ENCODE measurements at regions not wholly inside any gene's neighbourhood (a gene's known extent, or its start where the extent isn't known, plus 50 kb on each side); places are given as distances from the start of the nearest gene placed in this dataset.

DNA sequence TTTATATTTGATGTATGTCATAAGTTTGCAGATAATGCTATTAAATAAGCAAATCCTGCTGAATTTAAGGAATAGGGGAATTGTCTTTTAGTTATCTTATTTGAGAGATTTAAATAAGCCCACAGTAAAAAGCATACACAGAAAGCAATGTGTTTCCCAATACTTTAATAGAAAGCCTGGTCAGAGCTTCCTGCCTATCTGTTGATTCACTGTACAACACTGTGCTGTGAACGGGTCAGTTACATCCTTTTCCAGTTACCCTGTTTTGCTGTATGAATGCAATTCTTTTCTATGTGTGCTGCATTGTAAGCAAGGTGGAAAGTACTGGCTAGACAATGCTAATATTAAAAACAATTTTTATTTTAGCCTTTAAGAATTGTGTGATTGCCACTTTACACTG is 81.2 kb downstream of the ANKRD7 start (continued):
- TF ChIP-seq EZH2 (IDR thresholded peaks at IDR 0.05; ENCODE audit: low read depth, unreplicated experiment), result no peak

DNA sequence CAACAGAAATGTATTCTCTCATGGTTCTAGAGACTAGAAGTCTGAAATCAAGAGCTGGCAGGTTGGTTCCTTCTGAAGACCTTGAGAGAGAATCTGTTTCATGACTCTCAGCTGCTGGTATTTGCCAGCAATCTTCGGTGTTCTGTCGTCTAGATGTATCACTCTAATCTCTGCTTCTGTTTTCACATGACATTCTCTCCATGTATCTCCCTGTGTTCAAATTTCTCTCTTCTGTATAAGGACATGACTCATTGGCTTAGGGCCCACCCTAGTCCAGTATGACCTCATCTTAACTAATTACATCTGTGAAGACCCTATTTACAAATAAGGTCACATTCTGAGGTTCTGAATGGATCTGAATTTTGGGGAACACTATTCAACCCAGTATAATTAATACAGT is 82.3 kb downstream of the ANKRD7 start:
- DNase-seq (ENCODE audit: low spot score), result no peak
- no peak overlapping the region for H2AFZ ChIP-seq
- peaks cover 2% of the 10 kb centered on the region; the same call in 2 of the 3 replicates for H3K4me1 Mint-ChIP-seq
- peaks cover 4% of the 10 kb centered on the region for H3K27me3 Mint-ChIP-seq (ENCODE audit: insufficient read depth, low read depth, poor library complexity)
- H3K79me2 ChIP-seq (replicated peaks; ENCODE audit: insufficient read depth), result no peaks in the 10 kb centered on the region
- peaks cover 3% of the 10 kb centered on the region; the same call in 1 of the 2 replicates for H3K4me1 ChIP-seq (ENCODE audit: insufficient read depth)
- H3K4me3 ChIP-seq, result no peak overlapping the region
- H3K27ac Mint-ChIP-seq, result no peak overlapping the region
- TF ChIP-seq NANOG (IDR thresholded peaks at IDR 0.05; ENCODE audit: borderline replicate concordance) (no peak), EZH2phosphoT487 (IDR thresholded peaks at IDR 0.05; ENCODE audit: unreplicated experiment) (no peak), JUNB (IDR thresholded peaks at IDR 0.05; ENCODE audit: unreplicated experiment) (no peak), STAT1 (IDR thresholded peaks at IDR 0.05; ENCODE audit: unreplicated experiment) (no peak), EZH2 (IDR thresholded peaks at IDR 0.05; ENCODE audit: low read depth, unreplicated experiment) (no peak)
- TF ChIP-seq, protein P1, sequence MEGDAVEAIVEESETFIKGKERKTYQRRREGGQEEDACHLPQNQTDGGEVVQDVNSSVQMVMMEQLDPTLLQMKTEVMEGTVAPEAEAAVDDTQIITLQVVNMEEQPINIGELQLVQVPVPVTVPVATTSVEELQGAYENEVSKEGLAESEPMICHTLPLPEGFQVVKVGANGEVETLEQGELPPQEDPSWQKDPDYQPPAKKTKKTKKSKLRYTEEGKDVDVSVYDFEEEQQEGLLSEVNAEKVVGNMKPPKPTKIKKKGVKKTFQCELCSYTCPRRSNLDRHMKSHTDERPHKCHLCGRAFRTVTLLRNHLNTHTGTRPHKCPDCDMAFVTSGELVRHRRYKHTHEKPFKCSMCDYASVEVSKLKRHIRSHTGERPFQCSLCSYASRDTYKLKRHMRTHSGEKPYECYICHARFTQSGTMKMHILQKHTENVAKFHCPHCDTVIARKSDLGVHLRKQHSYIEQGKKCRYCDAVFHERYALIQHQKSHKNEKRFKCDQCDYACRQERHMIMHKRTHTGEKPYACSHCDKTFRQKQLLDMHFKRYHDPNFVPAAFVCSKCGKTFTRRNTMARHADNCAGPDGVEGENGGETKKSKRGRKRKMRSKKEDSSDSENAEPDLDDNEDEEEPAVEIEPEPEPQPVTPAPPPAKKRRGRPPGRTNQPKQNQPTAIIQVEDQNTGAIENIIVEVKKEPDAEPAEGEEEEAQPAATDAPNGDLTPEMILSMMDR (conservative IDR thresholded peaks at IDR 0.05; ENCODE audit: low read depth in 2 of 2), result no peak
- TF ChIP-seq, protein P2, sequence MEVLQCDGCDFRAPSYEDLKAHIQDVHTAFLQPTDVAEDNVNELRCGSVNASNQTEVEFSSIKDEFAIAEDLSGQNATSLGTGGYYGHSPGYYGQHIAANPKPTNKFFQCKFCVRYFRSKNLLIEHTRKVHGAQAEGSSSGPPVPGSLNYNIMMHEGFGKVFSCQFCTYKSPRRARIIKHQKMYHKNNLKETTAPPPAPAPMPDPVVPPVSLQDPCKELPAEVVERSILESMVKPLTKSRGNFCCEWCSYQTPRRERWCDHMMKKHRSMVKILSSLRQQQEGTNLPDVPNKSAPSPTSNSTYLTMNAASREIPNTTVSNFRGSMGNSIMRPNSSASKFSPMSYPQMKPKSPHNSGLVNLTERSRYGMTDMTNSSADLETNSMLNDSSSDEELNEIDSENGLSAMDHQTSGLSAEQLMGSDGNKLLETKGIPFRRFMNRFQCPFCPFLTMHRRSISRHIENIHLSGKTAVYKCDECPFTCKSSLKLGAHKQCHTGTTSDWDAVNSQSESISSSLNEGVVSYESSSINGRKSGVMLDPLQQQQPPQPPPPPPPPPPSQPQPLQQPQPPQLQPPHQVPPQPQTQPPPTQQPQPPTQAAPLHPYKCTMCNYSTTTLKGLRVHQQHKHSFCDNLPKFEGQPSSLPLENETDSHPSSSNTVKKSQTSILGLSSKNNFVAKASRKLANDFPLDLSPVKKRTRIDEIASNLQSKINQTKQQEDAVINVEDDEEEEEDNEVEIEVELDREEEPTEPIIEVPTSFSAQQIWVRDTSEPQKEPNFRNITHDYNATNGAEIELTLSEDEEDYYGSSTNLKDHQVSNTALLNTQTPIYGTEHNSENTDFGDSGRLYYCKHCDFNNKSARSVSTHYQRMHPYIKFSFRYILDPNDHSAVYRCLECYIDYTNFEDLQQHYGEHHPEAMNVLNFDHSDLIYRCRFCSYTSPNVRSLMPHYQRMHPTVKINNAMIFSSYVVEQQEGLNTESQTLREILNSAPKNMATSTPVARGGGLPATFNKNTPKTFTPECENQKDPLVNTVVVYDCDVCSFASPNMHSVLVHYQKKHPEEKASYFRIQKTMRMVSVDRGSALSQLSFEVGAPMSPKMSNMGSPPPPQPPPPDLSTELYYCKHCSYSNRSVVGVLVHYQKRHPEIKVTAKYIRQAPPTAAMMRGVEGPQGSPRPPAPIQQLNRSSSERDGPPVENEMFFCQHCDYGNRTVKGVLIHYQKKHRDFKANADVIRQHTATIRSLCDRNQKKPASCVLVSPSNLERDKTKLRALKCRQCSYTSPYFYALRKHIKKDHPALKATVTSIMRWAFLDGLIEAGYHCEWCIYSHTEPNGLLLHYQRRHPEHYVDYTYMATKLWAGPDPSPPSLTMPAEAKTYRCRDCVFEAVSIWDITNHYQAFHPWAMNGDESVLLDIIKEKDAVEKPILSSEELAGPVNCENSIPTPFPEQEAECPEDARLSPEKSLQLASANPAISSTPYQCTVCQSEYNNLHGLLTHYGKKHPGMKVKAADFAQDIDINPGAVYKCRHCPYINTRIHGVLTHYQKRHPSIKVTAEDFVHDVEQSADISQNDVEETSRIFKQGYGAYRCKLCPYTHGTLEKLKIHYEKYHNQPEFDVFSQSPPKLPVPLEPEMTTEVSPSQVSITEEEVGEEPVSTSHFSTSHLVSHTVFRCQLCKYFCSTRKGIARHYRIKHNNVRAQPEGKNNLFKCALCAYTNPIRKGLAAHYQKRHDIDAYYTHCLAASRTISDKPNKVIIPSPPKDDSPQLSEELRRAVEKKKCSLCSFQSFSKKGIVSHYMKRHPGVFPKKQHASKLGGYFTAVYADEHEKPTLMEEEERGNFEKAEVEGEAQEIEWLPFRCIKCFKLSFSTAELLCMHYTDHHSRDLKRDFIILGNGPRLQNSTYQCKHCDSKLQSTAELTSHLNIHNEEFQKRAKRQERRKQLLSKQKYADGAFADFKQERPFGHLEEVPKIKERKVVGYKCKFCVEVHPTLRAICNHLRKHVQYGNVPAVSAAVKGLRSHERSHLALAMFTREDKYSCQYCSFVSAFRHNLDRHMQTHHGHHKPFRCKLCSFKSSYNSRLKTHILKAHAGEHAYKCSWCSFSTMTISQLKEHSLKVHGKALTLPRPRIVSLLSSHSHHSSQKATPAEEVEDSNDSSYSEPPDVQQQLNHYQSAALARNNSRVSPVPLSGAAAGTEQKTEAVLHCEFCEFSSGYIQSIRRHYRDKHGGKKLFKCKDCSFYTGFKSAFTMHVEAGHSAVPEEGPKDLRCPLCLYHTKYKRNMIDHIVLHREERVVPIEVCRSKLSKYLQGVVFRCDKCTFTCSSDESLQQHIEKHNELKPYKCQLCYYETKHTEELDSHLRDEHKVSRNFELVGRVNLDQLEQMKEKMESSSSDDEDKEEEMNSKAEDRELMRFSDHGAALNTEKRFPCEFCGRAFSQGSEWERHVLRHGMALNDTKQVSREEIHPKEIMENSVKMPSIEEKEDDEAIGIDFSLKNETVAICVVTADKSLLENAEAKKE (CRISPR knock-in tag; IDR thresholded peaks at IDR 0.05), result no peak
- TF ChIP-seq, protein P3, sequence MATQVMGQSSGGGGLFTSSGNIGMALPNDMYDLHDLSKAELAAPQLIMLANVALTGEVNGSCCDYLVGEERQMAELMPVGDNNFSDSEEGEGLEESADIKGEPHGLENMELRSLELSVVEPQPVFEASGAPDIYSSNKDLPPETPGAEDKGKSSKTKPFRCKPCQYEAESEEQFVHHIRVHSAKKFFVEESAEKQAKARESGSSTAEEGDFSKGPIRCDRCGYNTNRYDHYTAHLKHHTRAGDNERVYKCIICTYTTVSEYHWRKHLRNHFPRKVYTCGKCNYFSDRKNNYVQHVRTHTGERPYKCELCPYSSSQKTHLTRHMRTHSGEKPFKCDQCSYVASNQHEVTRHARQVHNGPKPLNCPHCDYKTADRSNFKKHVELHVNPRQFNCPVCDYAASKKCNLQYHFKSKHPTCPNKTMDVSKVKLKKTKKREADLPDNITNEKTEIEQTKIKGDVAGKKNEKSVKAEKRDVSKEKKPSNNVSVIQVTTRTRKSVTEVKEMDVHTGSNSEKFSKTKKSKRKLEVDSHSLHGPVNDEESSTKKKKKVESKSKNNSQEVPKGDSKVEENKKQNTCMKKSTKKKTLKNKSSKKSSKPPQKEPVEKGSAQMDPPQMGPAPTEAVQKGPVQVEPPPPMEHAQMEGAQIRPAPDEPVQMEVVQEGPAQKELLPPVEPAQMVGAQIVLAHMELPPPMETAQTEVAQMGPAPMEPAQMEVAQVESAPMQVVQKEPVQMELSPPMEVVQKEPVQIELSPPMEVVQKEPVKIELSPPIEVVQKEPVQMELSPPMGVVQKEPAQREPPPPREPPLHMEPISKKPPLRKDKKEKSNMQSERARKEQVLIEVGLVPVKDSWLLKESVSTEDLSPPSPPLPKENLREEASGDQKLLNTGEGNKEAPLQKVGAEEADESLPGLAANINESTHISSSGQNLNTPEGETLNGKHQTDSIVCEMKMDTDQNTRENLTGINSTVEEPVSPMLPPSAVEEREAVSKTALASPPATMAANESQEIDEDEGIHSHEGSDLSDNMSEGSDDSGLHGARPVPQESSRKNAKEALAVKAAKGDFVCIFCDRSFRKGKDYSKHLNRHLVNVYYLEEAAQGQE (IDR thresholded peaks at IDR 0.05; ENCODE audit: unreplicated experiment), result no peak
- no peak for ATAC-seq
- H3K9me3 Mint-ChIP-seq, result peaks cover 20% of the 10 kb centered on the region
- peaks cover 7% of the 10 kb centered on the region; the same call in 1 of the 2 replicates for H3K36me3 ChIP-seq (ENCODE audit: insufficient read depth)
- no peaks in the 10 kb centered on the region for H3F3A ChIP-seq (replicated peaks; ENCODE audit: low read depth)
- no peak overlapping the region for H3K4me2 ChIP-seq
- H3K9me2 ChIP-seq (ENCODE audit: insufficient read depth), result peaks cover 4% of the 10 kb centered on the region; the same call in 1 of the 2 replicates
- H3K4me3 Mint-ChIP-seq, result no peak overlapping the region
- peaks cover 18% of the 10 kb centered on the region for H3K36me3 Mint-ChIP-seq (ENCODE audit: low read depth)
- no peaks in the 10 kb centered on the region for H3K27me3 ChIP-seq (ENCODE audit: insufficient read depth)
- no peak overlapping the region for H3K27ac ChIP-seq (ENCODE audit: low read depth)
- H4K20me1 ChIP-seq (replicated peaks; ENCODE audit: insufficient read depth), result no peaks in the 10 kb centered on the region

All from GM23338 (cell line).